Endometrial microvascular endothelial cells (primary cell): ENCODE measurements at regions not wholly inside any gene's neighbourhood (a gene's known extent, or its start where the extent isn't known, plus 50 kb on each side); places are given as distances from the start of the nearest gene placed in this dataset.
"Not testable (repeated sequence)": the region's sequence is repeated elsewhere in the genome, so short reads cannot be mapped to it uniquely, and the experiment has no call there.

Experiments used
- in situ Hi-C: cut with HindIII; loops from 2 replicates; pipeline ENCODE4 v1.10.0; 2017; ENCODE audit warnings: low sequenced_read_pairs, low pct_unique_long_range_greater_than_20kb; ENCODE audit errors: inconsistent ontology term

GRCh38 chr5:91315701-91316100 is 67.4 kb downstream of the ARRDC3 start:
- in situ Hi-C loops: no loop called here

DNA sequence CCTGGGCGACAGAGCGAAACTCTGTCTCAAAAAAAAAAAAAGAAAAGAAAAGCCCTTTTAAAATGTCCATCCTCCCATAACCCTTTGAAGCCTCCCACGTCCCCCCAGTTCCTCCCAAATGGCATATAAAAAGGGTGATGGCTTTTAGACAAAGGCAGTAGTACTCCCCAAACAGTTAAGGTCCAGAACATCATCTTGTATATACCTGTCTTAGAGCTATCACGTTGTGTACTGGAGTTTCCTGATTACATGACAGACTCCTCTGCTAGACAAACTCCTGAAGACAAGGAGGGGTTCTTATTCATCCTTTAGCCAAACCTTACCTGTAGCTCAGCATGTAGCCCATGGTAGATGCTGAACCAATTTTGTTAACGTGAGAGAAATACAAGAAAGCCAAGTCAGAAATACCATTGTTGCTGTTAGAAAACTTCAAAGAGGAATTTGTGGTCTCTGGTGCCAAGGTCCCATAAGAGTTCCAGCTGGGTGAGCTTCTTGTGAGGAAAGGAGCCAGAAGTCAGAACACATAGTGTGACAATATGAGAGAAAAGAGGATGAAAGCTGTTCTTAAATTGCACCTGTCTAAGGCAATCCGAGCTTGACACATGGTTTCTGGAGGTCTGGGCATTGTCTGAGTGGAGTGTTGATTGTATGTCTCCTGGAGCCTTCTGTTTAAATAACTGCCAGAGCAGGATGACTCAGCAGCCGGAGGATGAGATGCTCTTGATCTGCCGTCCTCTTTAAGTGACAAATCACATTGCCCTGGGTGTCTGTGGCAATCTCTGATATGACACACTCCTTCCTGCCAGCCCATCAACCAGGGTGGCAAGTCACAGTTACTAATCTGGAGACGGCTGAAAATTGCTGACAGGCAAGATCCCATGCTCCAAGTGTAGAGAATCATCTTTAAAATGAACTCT is 69.1 kb downstream of the ARRDC3 start:
- in situ Hi-C loops: loop anchor here (5.0 kb wide), 1 partner anchor 68 kb away; the partner anchor contains the start of gene ARRDC3

GRCh38 chr5:91312698-91313097 is 70.4 kb downstream of the ARRDC3 start:
- in situ Hi-C loops: loop anchor here (5.0 kb wide), 1 partner anchor 70 kb away; the partner anchor contains the start of gene ARRDC3

- in situ Hi-C loops: loop anchor here (5.0 kb wide), 1 partner anchor 70 kb away; the partner anchor contains the start of gene ARRDC3
These were observed 71.2 kb downstream of the ARRDC3 start for GRCh38 chr5:91311697-91312501.

GRCh38 chr5:91311168-91311696 is 71.9 kb downstream of the ARRDC3 start:
- in situ Hi-C loops: loop anchor here (5.0 kb wide), 1 partner anchor 71 kb away; the partner anchor contains the start of gene ARRDC3

DNA sequence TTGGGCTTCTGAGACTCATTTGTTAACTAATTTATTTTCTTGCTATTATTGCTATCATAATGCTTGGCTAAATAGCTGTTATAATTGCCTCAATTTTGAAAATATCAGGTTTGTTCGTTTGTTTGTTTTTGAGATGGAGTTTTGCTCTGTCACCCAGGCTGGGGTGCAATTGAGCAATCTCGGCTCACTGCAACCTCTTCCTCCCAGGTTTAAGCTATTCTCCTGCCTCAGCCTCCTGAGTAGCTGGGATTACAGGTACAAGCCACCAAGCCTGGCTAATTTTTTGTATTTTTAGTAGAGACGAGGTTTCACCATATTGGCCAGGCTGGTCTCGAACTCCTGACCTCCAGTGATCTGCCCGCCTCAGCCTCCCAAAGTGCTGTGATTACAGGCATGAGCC is 75.0 kb downstream of the ARRDC3 start:
- in situ Hi-C loops: not testable (repeated sequence)

GRCh38 chr5:91307048-91307447 is 76.1 kb downstream of the ARRDC3 start:
- in situ Hi-C loops: no loop called here

DNA sequence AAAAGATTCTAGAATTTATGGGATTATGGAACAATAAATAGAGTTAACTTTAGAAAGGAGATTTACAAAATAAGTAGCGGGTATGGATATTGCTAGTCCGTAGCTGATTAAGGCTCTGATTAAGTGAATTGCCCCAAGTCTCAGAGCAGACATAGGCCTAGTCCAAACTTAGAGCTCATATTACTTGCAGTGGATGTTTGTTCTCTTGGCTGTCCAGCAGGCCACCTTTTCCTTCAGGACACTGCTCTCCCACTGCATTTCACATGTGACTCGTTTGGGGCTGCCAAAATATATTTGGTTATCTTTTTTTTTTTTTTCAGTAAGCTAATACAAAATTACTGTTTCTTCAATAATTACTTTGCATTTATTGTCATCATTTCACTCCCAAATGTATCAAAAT is 76.6 kb downstream of the ARRDC3 start:
- in situ Hi-C loops: no loop called here

DNA sequence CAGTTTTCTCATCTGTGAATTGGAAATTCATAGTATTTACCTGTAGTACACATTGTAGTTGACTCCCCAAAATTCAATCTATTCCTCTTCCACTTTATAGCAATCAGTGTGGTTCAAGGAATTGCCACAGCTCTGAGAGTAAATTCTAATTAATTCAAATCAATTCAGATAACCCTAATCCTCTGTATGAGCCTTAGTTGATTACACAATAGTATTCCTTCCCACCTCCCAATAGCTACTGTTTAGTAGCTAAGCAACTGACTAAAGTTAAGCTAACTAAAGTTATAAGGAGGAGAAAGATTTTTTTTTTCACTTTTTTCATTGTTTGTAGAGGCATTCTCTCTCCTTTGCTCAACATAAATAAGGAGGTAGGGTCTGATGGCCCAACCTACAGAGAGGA is 77.5 kb downstream of the ARRDC3 start:
- in situ Hi-C loops: no loop called here

- in situ Hi-C loops: not testable (repeated sequence)
These were observed 79.1 kb downstream of the ARRDC3 start for GRCh38 chr5:91304015-91304414.

DNA sequence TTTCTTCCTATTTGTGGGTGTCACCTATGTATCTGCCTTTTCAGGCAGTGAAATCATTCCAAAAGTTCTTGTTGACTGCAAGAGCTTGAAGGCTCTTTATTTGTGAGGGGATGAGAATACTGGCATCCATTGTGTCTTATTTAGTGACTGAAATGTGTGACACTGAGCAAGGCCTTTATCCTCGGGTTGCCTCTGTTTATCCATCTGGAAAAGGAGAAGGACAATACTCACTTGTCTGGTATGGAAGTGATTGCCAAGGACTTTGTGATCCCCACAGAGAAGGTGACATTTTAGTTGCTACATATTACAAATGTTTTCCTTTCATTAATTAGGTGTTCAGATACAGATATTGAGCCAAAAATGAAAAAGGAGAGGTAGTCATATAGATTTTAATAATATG is 80.2 kb downstream of the ARRDC3 start:
- in situ Hi-C loops: no loop called here

DNA sequence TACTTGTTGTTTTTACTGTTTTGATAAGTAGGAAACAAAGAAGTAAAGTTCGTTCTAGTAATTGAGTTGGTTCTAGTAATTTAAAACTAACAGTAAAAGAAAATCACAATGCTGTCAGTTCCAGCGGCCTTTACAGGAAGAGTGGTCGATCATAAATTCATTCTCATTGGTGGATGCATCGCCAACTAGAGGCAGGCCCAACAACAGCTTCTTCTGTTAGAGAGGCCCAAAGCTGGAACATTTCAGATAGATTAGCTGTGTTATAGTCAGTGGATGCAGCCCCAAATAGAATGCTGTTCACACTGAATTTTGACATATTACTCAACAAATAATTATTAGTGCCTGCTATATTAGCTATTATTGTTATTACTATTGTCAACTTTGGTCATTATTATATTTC is 80.8 kb downstream of the ARRDC3 start:
- in situ Hi-C loops: no loop called here

GRCh38 chr5:91301106-91301846 is 81.8 kb downstream of the ARRDC3 start:
- in situ Hi-C loops: no loop called here

- in situ Hi-C loops: no loop called here
These were observed 85.1 kb downstream of the ARRDC3 start for GRCh38 chr5:91297994-91298393.

GRCh38 chr5:91296674-91297143 is 86.4 kb downstream of the ARRDC3 start:
- in situ Hi-C loops: no loop called here

- in situ Hi-C loops: not testable (repeated sequence)
These were observed 87.0 kb downstream of the ARRDC3 start for GRCh38 chr5:91296102-91296501.

GRCh38 chr5:91293131-91293530 is 90.0 kb downstream of the ARRDC3 start:
- in situ Hi-C loops: no loop called here

- in situ Hi-C loops: no loop called here
These were observed 91.2 kb downstream of the ARRDC3 start for GRCh38 chr5:91291628-91292569.
